Keratinocyte (primary cell): ENCODE measurements at regions not wholly inside any gene's neighbourhood (a gene's known extent, or its start where the extent isn't known, plus 50 kb on each side); places are given as distances from the start of the nearest gene placed in this dataset.

ENCODE experiments used
- DNase-seq: peaks from one replicate; pipeline ENCODE4 v3.0.0-alpha.2; 2011; ENCODE audit warnings: low read depth, missing footprints, low spot score
- FAIRE-seq: peaks from 2 replicates; lab custom pipeline; 2011; peaks lifted over from hg19 to GRCh38; lab: Jason Lieb, UNC
- H2AFZ ChIP-seq: 2 replicates; pipeline ENCODE4 v1.6.0; 2012; ENCODE audit warnings: low read length, control low read depth, inconsistent platforms; ENCODE audit not compliant: control insufficient read depth
- H3K27ac ChIP-seq: 2 replicates; pipeline ENCODE4 v1.5.1; 2011; ENCODE audit warnings: low read length; ENCODE audit not compliant: control insufficient read depth, insufficient read depth
- H3K27me3 ChIP-seq: 3 replicates; pipeline ENCODE4 v1.6.0; 2011; ENCODE audit warnings: low read length; ENCODE audit not compliant: control insufficient read depth, insufficient read depth; ENCODE audit errors: extremely low read depth
- H3K36me3 ChIP-seq, 2 experiments: 2 replicates in 1 of 2; 3 replicates in 1 of 2; pipeline ENCODE4 v1.5.1; 2011; ENCODE audit warnings: low read length in 2 of 2, mild to moderate bottlenecking in 1 of 2; ENCODE audit not compliant: control insufficient read depth in 2 of 2, insufficient read depth in 2 of 2; ENCODE audit errors: extremely low read depth in 1 of 2
- H3K4me1 ChIP-seq: 3 replicates; pipeline ENCODE4 v1.5.1; 2011; ENCODE audit warnings: low read length; ENCODE audit not compliant: control insufficient read depth, insufficient read depth; ENCODE audit errors: extremely low read depth
- H3K4me2 ChIP-seq: 3 replicates; pipeline ENCODE4 v1.6.0; 2011; ENCODE audit warnings: low read depth, low read length; ENCODE audit not compliant: control insufficient read depth, insufficient read depth; ENCODE audit errors: extremely low read depth
- H3K4me3 ChIP-seq, 3 experiments: fragments of 200-600 bp in 1 of 3; sonication (generic) in 1 of 3; 2 replicates in 2 of 3; 3 replicates in 1 of 3; pipeline ENCODE4 v1.5.1; 2011 to 2016; ENCODE audit warnings: low read length in 3 of 3, mild to moderate bottlenecking in 3 of 3, control low read depth in 2 of 3, inconsistent platforms in 1 of 3, low read depth in 1 of 3, mixed read lengths in 1 of 3, mixed run types in 1 of 3, moderate library complexity in 1 of 3; ENCODE audit not compliant: control insufficient read depth in 2 of 3, insufficient read depth in 2 of 3; ENCODE audit errors: extremely low read depth in 1 of 3
- H3K79me2 ChIP-seq: 2 replicates; pipeline ENCODE4 v1.6.0; 2012; ENCODE audit warnings: low read length; ENCODE audit not compliant: control insufficient read depth, insufficient read depth
- H3K9ac ChIP-seq: 3 replicates; pipeline ENCODE4 v1.6.0; 2011; ENCODE audit warnings: low read length; ENCODE audit not compliant: control insufficient read depth, insufficient read depth; ENCODE audit errors: extremely low read depth
- H3K9me1 ChIP-seq: 3 replicates; pipeline ENCODE4 v1.6.0; 2011; ENCODE audit warnings: low read length; ENCODE audit not compliant: control insufficient read depth, insufficient read depth; ENCODE audit errors: extremely low read depth
- H3K9me3 ChIP-seq: 2 replicates; pipeline ENCODE4 v1.5.1; 2012; ENCODE audit warnings: low read depth, low read length; ENCODE audit not compliant: control insufficient read depth
- H4K20me1 ChIP-seq: 3 replicates; pipeline ENCODE4 v1.6.0; 2011; ENCODE audit warnings: low read length; ENCODE audit not compliant: control insufficient read depth, insufficient read depth; ENCODE audit errors: extremely low read depth
- EZH2 ChIP-seq: IDR thresholded peaks from one replicate; pipeline ENCODE4 v1.6.1; 2012; ENCODE audit warnings: inconsistent platforms, mild to moderate bottlenecking, low read length, moderate library complexity
- dilution Hi-C: fragments of 300-500 bp; cut with MboI; formaldehyde crosslinking; loops from one replicate; pipeline ENCODE4 v1.7.0; 2020; ENCODE audit warnings: low sequenced_read_pairs; ENCODE audit not compliant: extremely low pct_ligation_motif_present
- TF ChIP-seq, protein P1 (sequence below), 3 experiments: IDR thresholded peaks in 1 of 3; conservative IDR thresholded peaks in 1 of 3; optimal IDR thresholded peaks in 1 of 3; 2 replicates in 2 of 3; 3 replicates in 1 of 3; pipeline versions ENCODE3 to v1.5.1; 2011; ENCODE audit warnings: low read length in 3 of 3, mild to moderate bottlenecking in 3 of 3, moderate library complexity in 2 of 3, control low read depth in 1 of 3, inconsistent platforms in 1 of 3; ENCODE audit not compliant: insufficient read depth in 2 of 3; ENCODE audit errors: extremely low read depth in 1 of 3

DNA sequence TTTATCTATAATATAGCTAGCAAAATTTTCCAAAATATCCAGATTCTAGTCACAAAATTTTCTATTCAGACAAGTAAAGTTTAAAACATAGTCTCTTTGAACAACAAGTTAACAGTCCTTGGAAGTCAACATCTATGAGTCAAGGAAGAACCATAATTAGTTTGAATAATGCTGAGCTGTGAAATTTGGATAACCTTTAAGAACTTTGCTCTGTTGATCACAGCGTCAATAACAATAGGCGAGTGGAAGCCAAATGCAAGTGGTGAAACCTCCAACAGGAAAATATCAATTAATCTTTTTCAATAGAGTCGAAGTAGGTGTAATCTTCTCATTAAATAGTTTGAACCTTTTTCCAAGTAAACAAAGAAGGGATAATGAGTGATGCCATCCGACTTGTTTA, 466.6 kb downstream of the FOXG1 start:
- Histone ChIP-seq H4K20me1 (no peaks in the 10 kb centered on the region), H3K4me1 (no peaks in the 10 kb centered on the region), H3K36me3 (no peaks in the 10 kb centered on the region), H3K9me1 (no peaks in the 10 kb centered on the region), H3K27me3 (no peaks in the 10 kb centered on the region), H3K9ac (no peak overlapping the region), H3K4me3 (no peak overlapping the region), H2AFZ (no peak overlapping the region), H3K4me2 (no peak overlapping the region), H3K9me3 (no peaks in the 10 kb centered on the region), H3K27ac (no peak overlapping the region), H3K79me2 (no peaks in the 10 kb centered on the region)
- no peak for TF ChIP-seq EZH2
- TF ChIP-seq, protein P1, sequence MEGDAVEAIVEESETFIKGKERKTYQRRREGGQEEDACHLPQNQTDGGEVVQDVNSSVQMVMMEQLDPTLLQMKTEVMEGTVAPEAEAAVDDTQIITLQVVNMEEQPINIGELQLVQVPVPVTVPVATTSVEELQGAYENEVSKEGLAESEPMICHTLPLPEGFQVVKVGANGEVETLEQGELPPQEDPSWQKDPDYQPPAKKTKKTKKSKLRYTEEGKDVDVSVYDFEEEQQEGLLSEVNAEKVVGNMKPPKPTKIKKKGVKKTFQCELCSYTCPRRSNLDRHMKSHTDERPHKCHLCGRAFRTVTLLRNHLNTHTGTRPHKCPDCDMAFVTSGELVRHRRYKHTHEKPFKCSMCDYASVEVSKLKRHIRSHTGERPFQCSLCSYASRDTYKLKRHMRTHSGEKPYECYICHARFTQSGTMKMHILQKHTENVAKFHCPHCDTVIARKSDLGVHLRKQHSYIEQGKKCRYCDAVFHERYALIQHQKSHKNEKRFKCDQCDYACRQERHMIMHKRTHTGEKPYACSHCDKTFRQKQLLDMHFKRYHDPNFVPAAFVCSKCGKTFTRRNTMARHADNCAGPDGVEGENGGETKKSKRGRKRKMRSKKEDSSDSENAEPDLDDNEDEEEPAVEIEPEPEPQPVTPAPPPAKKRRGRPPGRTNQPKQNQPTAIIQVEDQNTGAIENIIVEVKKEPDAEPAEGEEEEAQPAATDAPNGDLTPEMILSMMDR (optimal IDR thresholded peaks at IDR 0.05 in 1 of 3, IDR thresholded peaks at IDR 0.05 in 1 of 3, conservative IDR thresholded peaks at IDR 0.05 in 1 of 3; ENCODE audit: extremely low read depth in 1 of 3, insufficient read depth in 2 of 3, low read length in 3 of 3) = no peak
- dilution Hi-C loops = no loop called here
- DNase-seq (no peak), FAIRE-seq (no peak)

- no peaks in the 10 kb centered on the region for H3K4me1 ChIP-seq
- no peak overlapping the region for H3K27ac ChIP-seq
- H3K4me3 ChIP-seq = no peak overlapping the region
- DNase-seq (no peak), FAIRE-seq (no peak)
- no peak overlapping the region for H3K4me2 ChIP-seq
- no peaks in the 10 kb centered on the region for H3K79me2 ChIP-seq
- H3K9me3 ChIP-seq = no peaks in the 10 kb centered on the region
- no peaks in the 10 kb centered on the region for H3K27me3 ChIP-seq
- H3K9ac ChIP-seq = no peak overlapping the region
- H3K36me3 ChIP-seq = no peaks in the 10 kb centered on the region
- TF ChIP-seq, protein P1 (optimal IDR thresholded peaks at IDR 0.05 in 1 of 3, IDR thresholded peaks at IDR 0.05 in 1 of 3, conservative IDR thresholded peaks at IDR 0.05 in 1 of 3; ENCODE audit: extremely low read depth in 1 of 3, insufficient read depth in 2 of 3, low read length in 3 of 3) = no peak
- TF ChIP-seq EZH2 = no peak
- no peak overlapping the region for H2AFZ ChIP-seq
- H4K20me1 ChIP-seq = no peaks in the 10 kb centered on the region
- H3K9me1 ChIP-seq = no peaks in the 10 kb centered on the region
- dilution Hi-C loops = no loop called here
Measured at GRCh38 chr14:29235991-29236390, 469.4 kb downstream of the FOXG1 start.
